Upper lobe of right lung (tissue), 1 donor: ENCODE measurements at regions not wholly inside any gene's neighbourhood (a gene's known extent, or its start where the extent isn't known, plus 50 kb on each side); places are given as distances from the start of the nearest gene placed in this dataset.

Source experiments
- ATAC-seq: fragments of 200-7000 bp; cut with Tn5 transposase; one replicate; pipeline ENCODE4 v1.9.1; 2020; ENCODE audit warnings: mild to moderate bottlenecking, moderate library complexity
- DNase-seq: peaks from one replicate; pipeline ENCODE4 v3.0.0-alpha.2; 2020
- H3K27ac ChIP-seq: fragments of 200-600 bp; one replicate; pipeline ENCODE4 v1.8.0; 2022
- H3K27me3 ChIP-seq: fragments of 200-600 bp; one replicate; pipeline ENCODE4 v1.8.0; 2022; ENCODE audit warnings: mild to moderate bottlenecking
- H3K36me3 ChIP-seq: fragments of 200-600 bp; one replicate; pipeline ENCODE4 v1.8.0; 2022
- H3K4me1 ChIP-seq: fragments of 200-600 bp; one replicate; pipeline ENCODE4 v1.8.0; 2022
- H3K4me3 ChIP-seq: fragments of 200-600 bp; one replicate; pipeline ENCODE4 v1.8.0; 2022; ENCODE audit warnings: mild to moderate bottlenecking
- H3K9me3 ChIP-seq: fragments of 200-600 bp; one replicate; pipeline ENCODE4 v1.8.0; 2022
- intact Hi-C: fragments of 100-400 bp; cut with DNase I; formaldehyde crosslinking; loops from one replicate; pipeline ENCODE4 v1.11.0; 2022
- TF ChIP-seq, protein P1 (sequence below): fragments of 200-600 bp; IDR thresholded peaks from one replicate; pipeline ENCODE4 v1.8.0; 2022; ENCODE audit warnings: antibody characterized with exemption
- donor health status: DM: no; HTN: yes; CAD: no; lungs with severe emphysema.

DNA sequence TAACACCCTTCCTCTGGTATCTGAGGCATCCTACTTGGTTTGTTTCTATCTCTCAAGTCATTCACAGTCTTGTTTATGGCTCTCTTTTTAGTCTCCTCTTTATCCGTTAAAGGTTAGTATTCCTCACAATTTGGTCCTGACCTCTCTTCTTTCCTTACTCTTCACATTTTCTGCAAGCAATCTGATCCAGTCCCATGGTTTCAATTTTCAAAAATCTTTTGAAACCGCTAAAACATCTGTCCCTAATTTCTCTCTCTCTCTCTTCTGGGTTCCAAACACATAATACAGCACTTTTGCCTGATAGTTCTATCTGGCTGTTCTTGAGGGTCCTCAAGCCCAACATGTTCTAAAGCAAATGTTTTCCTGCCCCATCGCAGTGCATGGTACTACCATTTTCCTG is 149.0 kb downstream of the SERPINI1 start:
- intact Hi-C loops = no loop called here
- Histone ChIP-seq H3K9me3 (no peaks in the 10 kb centered on the region), H3K4me1 (no peaks in the 10 kb centered on the region), H3K36me3 (no peaks in the 10 kb centered on the region), H3K27me3 (no peaks in the 10 kb centered on the region), H3K4me3 (no peak overlapping the region), H3K27ac (no peak overlapping the region)
- ATAC-seq = no peak
- DNase-seq = no peak
- TF ChIP-seq, protein P1, sequence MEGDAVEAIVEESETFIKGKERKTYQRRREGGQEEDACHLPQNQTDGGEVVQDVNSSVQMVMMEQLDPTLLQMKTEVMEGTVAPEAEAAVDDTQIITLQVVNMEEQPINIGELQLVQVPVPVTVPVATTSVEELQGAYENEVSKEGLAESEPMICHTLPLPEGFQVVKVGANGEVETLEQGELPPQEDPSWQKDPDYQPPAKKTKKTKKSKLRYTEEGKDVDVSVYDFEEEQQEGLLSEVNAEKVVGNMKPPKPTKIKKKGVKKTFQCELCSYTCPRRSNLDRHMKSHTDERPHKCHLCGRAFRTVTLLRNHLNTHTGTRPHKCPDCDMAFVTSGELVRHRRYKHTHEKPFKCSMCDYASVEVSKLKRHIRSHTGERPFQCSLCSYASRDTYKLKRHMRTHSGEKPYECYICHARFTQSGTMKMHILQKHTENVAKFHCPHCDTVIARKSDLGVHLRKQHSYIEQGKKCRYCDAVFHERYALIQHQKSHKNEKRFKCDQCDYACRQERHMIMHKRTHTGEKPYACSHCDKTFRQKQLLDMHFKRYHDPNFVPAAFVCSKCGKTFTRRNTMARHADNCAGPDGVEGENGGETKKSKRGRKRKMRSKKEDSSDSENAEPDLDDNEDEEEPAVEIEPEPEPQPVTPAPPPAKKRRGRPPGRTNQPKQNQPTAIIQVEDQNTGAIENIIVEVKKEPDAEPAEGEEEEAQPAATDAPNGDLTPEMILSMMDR = no peak

DNA sequence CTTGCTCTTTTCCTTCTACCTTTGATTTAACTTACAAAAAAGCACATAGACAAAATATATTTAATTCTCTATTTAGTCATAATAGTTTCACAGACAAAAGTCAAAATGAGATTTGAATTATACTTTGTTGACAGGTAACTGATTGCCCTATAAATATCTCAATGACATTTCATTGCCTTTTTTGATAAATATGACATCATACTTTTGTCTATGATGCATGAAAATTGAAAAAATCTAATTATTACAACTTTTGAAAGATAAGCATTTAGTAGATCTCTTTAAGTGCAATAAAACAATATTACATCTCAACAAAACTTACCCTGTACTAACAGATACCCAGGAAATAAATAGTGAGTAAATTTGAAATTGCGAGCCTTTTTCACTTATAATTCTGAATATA is 147.9 kb downstream of the SERPINI1 start:
- H3K27ac ChIP-seq = no peak overlapping the region
- H3K4me3 ChIP-seq = no peak overlapping the region
- ATAC-seq (no peak), DNase-seq (no peak)
- H3K4me1 ChIP-seq = no peaks in the 10 kb centered on the region
- H3K36me3 ChIP-seq = no peaks in the 10 kb centered on the region
- H3K27me3 ChIP-seq = no peaks in the 10 kb centered on the region
- H3K9me3 ChIP-seq = no peaks in the 10 kb centered on the region
- intact Hi-C loops = no loop called here
- TF ChIP-seq, protein P1 = no peak

DNA sequence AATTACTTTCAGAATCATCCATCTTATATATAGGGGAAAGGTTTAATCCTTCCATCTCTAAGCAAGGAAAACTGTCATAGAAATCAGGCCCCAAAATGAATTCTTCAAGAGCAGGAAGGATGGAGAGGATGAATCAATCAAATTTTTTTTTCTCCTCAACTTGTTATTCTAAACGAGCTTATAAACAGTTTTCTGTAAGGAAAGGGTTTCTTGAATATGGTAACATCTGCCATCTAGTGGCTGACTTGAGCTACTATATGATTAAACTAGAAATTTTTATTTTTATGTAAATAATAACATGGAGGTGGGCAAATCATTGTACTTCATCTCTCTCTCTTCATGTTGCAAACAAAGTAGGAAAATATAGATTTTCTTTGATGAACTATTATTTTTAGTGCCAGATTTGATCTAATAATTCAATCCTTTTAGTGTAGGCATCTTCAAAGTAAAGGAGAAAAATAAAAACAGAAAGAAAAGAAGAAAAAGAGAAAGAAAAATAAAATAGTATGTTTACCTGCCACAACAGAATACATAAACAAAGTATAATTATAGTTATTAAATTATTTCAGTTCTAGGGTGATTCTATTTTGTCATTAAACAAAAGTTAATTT is 146.6 kb downstream of the SERPINI1 start:
- intact Hi-C loops = no loop called here

DNA sequence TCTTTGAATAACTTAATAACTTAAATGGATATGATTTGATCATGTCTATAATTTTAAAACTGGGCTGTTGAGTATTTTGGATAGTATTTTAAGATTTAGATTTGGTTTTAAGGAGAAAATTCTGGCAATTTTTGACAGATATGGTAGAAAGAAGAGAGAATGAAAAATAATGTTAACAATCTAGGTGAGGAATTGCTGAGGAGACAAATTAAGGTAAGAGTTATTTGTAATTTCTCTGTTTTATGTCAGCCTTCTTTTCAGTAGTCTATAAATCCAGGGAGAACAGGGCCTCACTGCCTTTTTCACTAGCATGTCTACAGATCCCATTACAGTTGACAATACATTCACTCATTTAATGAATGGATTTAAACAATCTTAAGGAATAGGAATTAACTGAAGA is 144.7 kb downstream of the SERPINI1 start:
- no peak overlapping the region for H3K27ac ChIP-seq
- no peaks in the 10 kb centered on the region for H3K9me3 ChIP-seq
- ATAC-seq = no peak
- H3K4me3 ChIP-seq = no peak overlapping the region
- H3K36me3 ChIP-seq = no peaks in the 10 kb centered on the region
- TF ChIP-seq, protein P1 = no peak
- H3K4me1 ChIP-seq = no peaks in the 10 kb centered on the region
- no peak for DNase-seq
- intact Hi-C loops = no loop called here
- no peaks in the 10 kb centered on the region for H3K27me3 ChIP-seq

More for the DNA sequence above, 146.6 kb downstream of the SERPINI1 start:
- Histone ChIP-seq H3K4me3 (no peak overlapping the region), H3K27ac (no peak overlapping the region), H3K4me1 (no peaks in the 10 kb centered on the region), H3K9me3 (no peaks in the 10 kb centered on the region), H3K36me3 (no peaks in the 10 kb centered on the region), H3K27me3 (no peaks in the 10 kb centered on the region)
- DNase-seq = no peak
- peak; percentile 57 for ATAC-seq
- TF ChIP-seq, protein P1 = peak; percentile 77

DNA sequence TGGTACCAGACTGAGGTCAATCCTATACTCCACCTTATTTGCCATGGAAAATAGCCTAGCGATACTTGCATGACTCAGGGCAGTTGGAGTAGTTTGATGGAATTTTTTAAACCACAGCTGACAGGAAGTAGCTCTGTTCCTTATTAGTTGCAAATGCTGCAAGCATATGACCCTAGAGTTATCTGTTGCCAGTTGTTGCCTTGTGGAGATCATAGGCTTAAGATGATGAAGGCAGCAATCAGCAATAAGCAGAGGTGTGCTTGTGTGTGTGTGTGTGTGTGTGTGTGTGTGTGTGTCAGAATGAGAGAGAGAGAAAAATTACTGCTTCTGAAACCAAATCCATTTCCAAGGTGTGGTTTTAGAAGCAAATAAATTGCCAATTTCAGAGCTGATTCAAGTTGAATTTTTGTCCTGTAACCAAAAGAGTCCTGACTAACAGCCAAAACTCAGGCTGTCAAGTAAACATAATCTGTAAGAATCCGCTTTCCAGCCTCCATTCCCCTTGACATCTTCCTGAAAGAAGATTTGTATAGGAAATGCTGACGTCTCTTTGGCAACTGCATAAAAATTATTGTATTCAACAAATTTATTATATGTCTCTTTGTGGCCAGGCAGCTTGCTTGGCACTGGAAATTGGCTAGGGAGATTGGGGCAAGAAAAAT is 141.2 kb downstream of the SERPINI1 start:
- intact Hi-C loops = no loop called here
- no peak overlapping the region for H3K27ac ChIP-seq
- no peaks in the 10 kb centered on the region for H3K4me1 ChIP-seq
- TF ChIP-seq, protein P1 = no peak
- no peaks in the 10 kb centered on the region for H3K36me3 ChIP-seq
- DNase-seq (no peak), ATAC-seq (peak; percentile 66)
- no peaks in the 10 kb centered on the region for H3K27me3 ChIP-seq
- H3K4me3 ChIP-seq = no peak overlapping the region
- no peaks in the 10 kb centered on the region for H3K9me3 ChIP-seq
